Prostate gland (tissue), 2 donors: ENCODE measurements at regions not wholly inside any gene's neighbourhood (a gene's known extent, or its start where the extent isn't known, plus 50 kb on each side); places are given as distances from the start of the nearest gene placed in this dataset.

ENCODE experiments used
- CTCF ChIP-seq, 4 experiments: fragments of 200-600 bp in 2 of 4; fragments of 450-650 bp in 2 of 4; sonication (generic) in 2 of 4; IDR thresholded peaks; 1 replicate in 3 of 4; 2 replicates in 1 of 4; pipeline ENCODE4 v1.5.1; 2016 to 2019; ENCODE audit warnings: antibody characterized with exemption in 4 of 4, mild to moderate bottlenecking in 2 of 4, moderate library complexity in 2 of 4
- POLR2A ChIP-seq: fragments of 450-650 bp; IDR thresholded peaks from one replicate; pipeline ENCODE4 v1.6.1; 2016; ENCODE audit warnings: antibody characterized with exemption, mild to moderate bottlenecking
- POLR2AphosphoS5 ChIP-seq: sonication (generic); formaldehyde crosslinking; IDR thresholded peaks from one replicate; pipeline ENCODE4 v1.6.1; 2017; ENCODE audit warnings: antibody characterized with exemption

- TF ChIP-seq POLR2A (no peak), CTCF (IDR thresholded peaks at IDR 0.05) (no peak), POLR2AphosphoS5 (no peak)
These were observed 307.3 kb upstream of the G2E3 start for GRCh38 chr14:30251557-30252100.
